ENCODE measurements at regions not wholly inside any gene's neighbourhood (a gene's known extent, or its start where the extent isn't known, plus 50 kb on each side); places are given as distances from the start of the nearest gene placed in this dataset.

GRCh38 chr2:223524066-223524465, 78.1 kb downstream of the SCG2 start:
- H3K4me1 ChIP-seq (ENCODE audit: low read depth) = no peaks in the 10 kb centered on the region
- no peak for TF ChIP-seq CTCF (IDR thresholded peaks at IDR 0.05)
- H3K36me3 ChIP-seq (ENCODE audit: low read depth) = no peaks in the 10 kb centered on the region
- DNase-seq = no peak
- ATAC-seq = no peak
- no peaks in the 10 kb centered on the region for H3K9me3 ChIP-seq
- intact Hi-C loops (cut with DNase I, micrococcal nuclease) = no loop called here
- no peak overlapping the region for H3K4me3 ChIP-seq

- intact Hi-C loops (cut with DNase I, micrococcal nuclease) = no loop called here
- Histone ChIP-seq H3K4me1 (ENCODE audit: low read depth) (no peaks in the 10 kb centered on the region), H3K36me3 (ENCODE audit: low read depth) (no peaks in the 10 kb centered on the region), H3K4me3 (no peak overlapping the region), H3K9me3 (no peaks in the 10 kb centered on the region)
- ATAC-seq = no peak
- DNase-seq = no peak
- TF ChIP-seq CTCF (IDR thresholded peaks at IDR 0.05) = no peak
Measured at GRCh38 chr2:223526106-223526505, 76.1 kb downstream of the SCG2 start.

GRCh38 chr2:223528036-223528435, 74.1 kb downstream of the SCG2 start:
- DNase-seq (no peak), ATAC-seq (no peak)
- intact Hi-C loops (cut with DNase I, micrococcal nuclease) = no loop called here
- no peaks in the 10 kb centered on the region for H3K9me3 ChIP-seq
- no peaks in the 10 kb centered on the region for H3K36me3 ChIP-seq (ENCODE audit: low read depth)
- no peak for TF ChIP-seq CTCF (IDR thresholded peaks at IDR 0.05)
- no peak overlapping the region for H3K4me3 ChIP-seq
- H3K4me1 ChIP-seq (ENCODE audit: low read depth) = no peaks in the 10 kb centered on the region

- H3K4me3 ChIP-seq = no peak overlapping the region
- ATAC-seq (no peak), DNase-seq (no peak)
- intact Hi-C loops (cut with DNase I, micrococcal nuclease) = no loop called here
- H3K9me3 ChIP-seq = no peaks in the 10 kb centered on the region
- no peak for TF ChIP-seq CTCF (IDR thresholded peaks at IDR 0.05)
- H3K4me1 ChIP-seq (ENCODE audit: low read depth) = no peaks in the 10 kb centered on the region
- no peaks in the 10 kb centered on the region for H3K36me3 ChIP-seq (ENCODE audit: low read depth)
Measured at GRCh38 chr2:223529696-223530095, 72.5 kb downstream of the SCG2 start.

GRCh38 chr2:223530811-223531210, 71.3 kb downstream of the SCG2 start:
- ATAC-seq (no peak), DNase-seq (no peak)
- intact Hi-C loops (cut with DNase I, micrococcal nuclease) = no loop called here
- Histone ChIP-seq H3K4me3 (no peak overlapping the region), H3K9me3 (no peaks in the 10 kb centered on the region), H3K4me1 (ENCODE audit: low read depth) (no peaks in the 10 kb centered on the region), H3K36me3 (ENCODE audit: low read depth) (no peaks in the 10 kb centered on the region)
- TF ChIP-seq CTCF (IDR thresholded peaks at IDR 0.05) = no peak

GRCh38 chr2:223532161-223532560, 70.0 kb downstream of the SCG2 start:
- no peak for ATAC-seq
- intact Hi-C loops (cut with DNase I, micrococcal nuclease) = no loop called here
- Histone ChIP-seq H3K4me3 (no peak overlapping the region), H3K36me3 (ENCODE audit: low read depth) (no peaks in the 10 kb centered on the region), H3K4me1 (ENCODE audit: low read depth) (no peaks in the 10 kb centered on the region), H3K9me3 (no peaks in the 10 kb centered on the region)
- no peak for TF ChIP-seq CTCF (IDR thresholded peaks at IDR 0.05)
- DNase-seq = no peak
